ENCODE measurements at regions not wholly inside any gene's neighbourhood (a gene's known extent, or its start where the extent isn't known, plus 50 kb on each side); places are given as distances from the start of the nearest gene placed in this dataset.

DNA sequence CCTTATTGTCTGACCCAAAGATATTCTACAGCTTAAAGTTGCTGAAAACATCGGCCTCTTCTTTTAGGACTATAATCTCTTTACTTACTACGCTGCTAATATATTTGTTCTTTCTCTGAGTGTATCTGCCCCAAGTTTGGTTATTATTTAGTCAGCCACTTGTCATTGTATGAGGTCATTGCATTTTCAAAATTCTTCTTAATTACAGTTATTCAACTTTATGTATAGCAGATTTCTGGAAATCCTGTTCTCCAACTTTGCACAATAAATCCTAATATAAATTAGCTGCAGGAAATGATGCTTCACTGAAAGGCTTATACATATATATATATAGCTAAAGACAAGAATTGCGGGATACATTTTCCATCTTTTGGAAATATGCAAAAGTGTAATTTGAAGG, 88.5 kb upstream of the HIVEP1 start:
- DNase-seq, result no peak

DNA sequence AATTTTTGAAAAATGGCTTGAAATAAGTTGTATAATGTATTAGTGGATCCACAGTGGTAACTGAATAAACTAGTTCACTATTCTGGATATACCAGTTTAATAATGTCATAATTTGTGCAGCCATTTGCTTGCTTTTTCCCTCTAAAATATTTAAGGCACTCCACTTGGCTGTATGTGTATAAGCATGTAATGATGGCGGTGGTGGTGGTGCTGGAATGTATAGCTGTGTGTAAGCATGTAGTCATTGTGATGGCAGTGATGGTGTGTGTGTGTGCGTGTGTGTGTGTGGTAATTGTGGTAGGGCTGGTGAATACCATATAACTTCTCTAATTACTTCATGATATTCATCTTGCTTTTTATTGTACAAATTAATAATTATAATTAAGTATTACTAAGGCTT, 89.2 kb upstream of the HIVEP1 start:
- no peak for DNase-seq

DNA sequence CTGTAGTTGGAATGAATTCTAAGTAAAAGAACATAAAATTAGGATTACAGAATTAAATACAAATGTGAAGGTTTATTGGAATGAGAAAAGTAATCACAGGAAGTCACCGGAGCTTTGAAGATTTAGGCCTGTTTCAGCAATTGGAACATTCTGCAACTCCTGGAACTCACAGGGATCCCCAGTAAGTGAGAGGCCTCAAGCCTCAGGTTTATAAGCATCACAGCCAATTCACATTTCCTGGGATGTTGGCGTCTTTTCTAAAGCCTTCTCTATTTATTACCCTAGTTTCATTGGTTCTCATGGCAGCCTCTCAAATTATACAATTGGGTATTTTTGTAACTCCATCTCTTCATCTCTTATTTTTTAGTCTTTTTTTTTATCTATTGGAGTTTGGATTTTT, 90.4 kb upstream of the HIVEP1 start:
- DNase-seq, result no peak

DNA sequence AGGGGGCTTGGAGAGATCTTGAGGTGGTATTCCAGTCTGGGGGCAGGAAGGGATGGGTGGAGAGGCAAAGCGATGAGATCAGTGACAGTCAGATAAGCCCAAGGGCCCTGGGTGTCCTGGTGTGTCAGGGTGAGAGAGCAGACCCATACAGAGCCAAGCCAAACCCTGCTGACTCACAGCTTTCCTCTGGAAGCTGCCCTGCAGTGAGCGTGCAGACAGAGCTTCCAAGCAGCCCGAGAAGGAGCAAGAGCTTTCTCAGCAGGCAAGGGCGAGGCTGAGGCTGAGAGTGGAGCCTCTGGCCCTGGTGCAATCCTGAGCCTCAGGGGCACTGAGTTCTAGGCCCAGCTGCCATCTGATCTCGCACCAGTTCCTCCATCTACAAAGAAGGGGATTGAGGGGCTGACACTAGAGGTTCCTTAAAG, 91.1 kb upstream of the HIVEP1 start:
- no peak for DNase-seq

DNA sequence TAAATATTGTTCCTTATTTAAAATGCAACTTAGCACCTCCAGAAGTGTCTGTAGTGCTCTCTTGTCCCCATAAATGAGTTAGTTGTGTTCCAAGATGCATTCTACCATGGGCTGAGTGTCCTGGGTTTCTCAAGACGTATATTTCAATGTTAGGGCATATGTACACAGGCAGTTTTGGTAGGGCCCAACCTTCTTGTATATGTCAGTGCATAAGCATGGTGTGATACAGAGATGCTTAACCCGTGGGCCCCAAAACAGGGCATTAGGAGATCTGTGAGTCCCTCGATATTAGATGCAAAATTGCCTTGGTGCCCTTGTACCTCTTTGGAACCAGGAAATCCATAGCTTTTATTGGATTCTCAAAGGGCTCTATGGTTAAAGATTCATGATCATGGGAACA, 91.5 kb upstream of the HIVEP1 start:
- DNase-seq, result no peak

DNA sequence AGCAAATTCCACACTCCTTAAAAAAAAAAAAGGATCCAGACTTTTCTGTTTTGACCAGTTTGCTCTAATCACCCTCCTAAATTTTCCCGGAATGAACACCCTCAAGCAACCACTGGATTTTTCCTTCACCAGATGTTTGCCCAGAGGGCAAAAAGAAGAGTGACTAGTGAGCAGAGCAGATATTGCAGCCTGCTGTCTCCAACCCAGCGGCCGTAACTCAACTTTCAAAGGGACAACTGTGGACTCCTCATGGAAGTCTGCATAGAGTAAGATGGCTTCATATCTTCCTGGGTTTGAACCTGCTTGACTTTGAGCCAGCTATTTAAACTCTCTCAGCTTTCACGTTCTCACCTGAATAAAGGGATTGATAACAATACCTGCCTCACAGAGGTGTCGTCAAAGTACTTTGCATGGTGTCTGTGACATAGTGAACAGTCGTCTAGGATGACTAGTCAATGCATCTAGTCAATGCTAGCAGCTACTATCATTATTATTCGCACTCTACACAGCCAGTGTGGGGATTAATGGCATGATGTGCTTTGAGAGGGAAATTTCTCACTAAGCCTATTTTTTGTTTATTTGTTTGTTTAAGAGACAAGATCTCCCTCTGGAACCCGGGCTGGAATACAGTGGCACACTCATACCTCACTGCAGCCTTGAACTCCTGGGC, 92.2 kb upstream of the HIVEP1 start:
- no peak for DNase-seq

DNA sequence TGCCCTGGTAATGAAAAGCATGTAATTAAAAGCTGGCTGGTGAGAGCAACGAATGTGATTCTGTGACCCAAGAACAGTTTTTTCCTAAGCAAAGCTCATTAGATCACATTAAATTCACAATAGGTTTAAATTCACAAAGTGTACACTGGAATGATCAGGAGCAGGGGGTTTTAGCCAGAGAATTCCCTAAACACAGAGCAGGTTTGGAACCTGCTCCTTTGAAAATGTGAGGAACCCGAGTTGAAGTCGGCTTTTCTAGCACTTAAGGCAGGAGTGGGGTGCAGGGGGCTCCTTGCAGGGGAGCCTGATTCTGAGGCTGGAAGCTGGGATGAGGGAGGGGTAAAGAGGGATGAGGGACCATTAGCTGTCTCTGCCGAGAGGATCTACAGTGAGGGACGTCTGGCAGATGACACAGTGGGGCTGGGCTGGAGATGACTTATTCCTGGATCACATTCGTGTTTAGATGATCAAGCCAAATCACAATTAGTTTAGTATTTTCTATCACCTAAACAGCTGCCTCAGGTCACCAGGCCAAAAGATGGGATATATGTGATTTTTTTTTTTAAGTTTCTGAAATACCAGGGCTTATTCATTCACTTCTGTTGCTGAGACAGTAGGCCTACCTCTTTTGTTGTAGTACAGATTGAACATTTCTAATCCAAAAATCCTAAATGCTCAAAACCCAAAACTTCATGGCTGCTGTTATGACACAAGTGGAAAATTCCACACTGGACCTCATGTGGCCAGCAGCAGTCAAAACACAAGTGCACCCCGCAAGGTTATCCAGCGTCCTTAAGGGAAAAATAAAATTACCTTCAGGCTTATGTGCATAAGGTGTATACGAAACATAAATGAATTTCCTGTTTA, 93.1 kb upstream of the HIVEP1 start:
- no peak for DNase-seq

DNA sequence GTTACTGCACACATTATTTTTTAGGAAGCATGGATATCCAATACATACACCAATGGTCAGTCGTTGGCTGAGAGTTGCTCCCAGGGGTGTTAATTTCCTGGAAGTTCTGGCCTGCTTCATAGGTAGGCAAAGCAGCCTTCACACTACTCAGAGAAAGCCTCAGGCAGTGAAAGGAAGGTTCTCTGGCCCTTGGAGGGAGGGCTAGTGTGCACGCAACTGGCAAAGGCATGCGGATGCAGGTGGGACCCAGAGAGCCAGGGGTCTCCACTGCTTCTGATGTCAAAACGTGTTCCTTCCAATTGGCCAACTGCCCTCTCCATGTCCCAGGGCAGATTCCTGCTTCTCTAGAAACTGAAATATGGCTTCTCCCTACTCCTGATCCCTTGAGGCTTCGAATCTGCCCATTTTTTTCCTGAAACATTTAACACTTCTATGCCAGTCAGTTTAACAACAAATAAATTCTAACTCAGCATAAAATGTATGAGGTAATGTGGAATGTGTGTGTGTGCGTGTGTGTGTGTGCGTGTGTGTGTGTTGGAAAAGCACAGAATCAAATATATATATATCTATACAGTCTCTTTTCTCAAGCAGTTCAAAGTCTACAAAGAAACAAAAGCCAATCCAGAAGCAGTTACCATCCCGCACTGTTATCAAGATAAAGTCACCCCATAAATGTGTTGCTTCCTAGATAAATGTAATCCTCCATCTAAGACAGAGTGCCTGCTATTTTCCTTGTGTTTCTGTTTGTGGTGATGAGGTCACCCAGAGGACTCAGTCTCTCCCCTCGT, 94.0 kb upstream of the HIVEP1 start:
- peak; percentile 1 for DNase-seq

DNA sequence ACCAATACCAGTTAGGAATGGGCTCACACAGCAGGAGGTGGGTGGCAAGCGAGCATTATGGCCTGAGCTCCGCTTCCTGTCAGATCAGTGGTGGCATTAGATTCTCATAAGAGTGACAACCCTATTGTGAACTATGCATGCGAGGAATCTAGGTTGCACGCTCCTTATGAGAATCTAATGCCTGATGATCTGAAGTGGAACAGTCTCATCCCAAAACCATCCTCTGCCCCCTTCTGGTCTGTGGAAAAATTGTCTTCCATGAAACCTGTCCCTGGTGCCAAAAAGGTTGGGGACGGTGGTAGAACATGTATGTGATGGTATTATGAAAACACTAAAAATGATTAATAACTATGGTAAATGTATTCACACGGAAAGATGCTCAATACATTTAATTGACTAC, 99.7 kb upstream of the HIVEP1 start:
- no peak for DNase-seq

DNA sequence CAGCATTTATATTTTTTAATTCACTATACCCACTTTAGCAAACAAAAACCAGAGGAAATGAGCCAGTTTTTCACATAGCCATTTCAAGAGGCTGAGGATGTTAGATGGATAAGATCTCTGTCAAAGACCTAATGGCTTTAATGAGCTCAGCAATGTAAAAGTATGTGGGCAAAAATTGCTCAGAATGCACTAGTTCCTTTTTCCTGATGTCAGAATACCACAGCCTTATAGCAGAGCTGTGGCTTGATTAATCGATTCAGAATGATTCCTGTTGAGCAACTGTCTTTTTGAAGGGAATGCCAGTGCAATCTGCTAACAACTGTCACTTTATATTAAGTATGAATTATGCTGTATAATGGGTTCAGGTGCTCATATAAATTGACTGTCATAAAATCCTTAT, 100.6 kb upstream of the HIVEP1 start:
- DNase-seq, result no peak

DNA sequence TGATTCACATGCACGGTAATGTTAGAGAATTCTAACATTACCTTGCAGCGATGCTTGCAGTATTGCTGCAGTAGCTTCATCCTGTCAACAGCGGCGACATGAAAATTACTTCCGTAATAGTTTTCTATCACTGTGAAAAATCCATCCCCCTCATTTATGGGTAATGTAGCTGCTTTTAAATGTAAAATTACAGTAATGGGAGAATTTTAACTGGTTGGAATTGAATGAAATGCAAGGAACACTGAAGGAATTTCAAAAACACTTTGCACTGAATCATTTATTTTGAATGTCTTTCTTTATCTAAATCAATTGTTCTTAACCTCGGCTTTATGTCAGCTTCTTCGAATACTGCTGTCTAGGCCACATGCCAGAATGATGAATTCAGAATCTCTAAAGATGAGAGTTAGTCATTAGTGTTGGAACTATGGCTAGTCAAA, 102.4 kb upstream of the HIVEP1 start:
- DNase-seq, result no peak

DNA sequence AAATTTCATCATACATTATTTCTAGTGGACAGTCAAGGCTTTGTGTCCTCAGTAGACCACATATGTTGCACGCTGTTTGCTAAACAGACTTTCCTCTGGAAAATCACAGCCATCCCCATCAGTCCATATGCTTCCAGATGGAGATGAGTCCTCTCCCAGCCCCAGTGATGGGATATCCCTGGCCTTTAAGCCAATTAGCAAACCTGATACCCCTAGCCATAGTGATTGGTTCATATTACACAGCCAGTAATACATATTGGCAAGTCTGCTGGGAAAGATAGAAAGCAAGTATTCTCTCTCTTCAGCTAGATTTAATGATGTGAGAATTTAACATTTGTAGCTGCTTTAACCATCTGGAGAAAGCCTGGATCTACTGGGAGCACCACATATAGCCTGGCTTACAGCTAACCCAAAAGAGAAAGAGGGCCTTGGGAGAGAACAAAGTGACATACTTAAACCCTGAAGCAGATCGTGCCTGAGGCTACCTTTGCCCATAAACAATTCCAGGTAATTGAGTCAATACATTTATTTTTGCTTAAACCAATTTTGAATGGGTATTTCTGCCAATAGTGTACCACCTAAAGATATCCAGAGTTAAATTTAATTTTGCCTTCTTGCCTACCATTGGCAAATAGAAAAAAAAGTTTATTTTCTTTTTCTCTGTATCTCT, 103.5 kb upstream of the HIVEP1 start:
- no peak for DNase-seq

DNA sequence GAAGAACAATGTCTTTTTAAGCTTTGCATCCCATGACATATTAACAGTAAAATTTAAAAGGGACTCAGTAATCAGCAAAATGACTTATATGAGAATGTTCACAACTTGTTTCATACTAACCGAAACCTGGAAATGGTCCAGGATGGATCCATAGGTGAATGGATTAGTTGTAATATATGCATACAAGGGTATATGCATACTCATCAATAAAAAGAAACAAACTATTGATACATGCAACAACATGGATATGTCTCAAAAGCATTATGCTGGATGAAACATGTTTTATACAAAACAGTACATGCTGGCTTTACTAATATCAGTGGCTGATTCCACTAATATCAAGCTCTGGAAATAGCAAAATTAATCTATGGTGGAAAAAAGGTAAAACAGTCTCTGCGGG, 108.5 kb upstream of the HIVEP1 start:
- no peak for DNase-seq

DNA sequence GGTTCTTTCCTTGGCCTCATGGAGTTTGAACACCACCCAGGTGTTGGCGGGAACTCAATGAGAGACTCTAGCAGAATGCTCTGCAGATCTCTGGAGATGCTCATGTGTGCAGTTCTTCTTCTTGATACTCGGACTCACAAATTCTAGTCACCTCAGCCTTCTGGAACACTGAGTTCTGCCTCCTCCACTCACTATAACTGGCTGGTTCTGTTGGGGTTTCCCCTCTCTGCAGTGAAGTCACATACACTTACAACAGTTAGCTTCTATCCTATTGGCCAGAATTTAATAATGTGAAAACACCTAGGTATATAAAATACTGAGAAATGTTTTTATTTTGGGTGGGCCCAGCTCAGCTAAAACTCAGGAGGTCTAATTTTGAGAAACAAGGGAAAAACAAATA, 109.6 kb upstream of the HIVEP1 start:
- no peak for DNase-seq

DNA sequence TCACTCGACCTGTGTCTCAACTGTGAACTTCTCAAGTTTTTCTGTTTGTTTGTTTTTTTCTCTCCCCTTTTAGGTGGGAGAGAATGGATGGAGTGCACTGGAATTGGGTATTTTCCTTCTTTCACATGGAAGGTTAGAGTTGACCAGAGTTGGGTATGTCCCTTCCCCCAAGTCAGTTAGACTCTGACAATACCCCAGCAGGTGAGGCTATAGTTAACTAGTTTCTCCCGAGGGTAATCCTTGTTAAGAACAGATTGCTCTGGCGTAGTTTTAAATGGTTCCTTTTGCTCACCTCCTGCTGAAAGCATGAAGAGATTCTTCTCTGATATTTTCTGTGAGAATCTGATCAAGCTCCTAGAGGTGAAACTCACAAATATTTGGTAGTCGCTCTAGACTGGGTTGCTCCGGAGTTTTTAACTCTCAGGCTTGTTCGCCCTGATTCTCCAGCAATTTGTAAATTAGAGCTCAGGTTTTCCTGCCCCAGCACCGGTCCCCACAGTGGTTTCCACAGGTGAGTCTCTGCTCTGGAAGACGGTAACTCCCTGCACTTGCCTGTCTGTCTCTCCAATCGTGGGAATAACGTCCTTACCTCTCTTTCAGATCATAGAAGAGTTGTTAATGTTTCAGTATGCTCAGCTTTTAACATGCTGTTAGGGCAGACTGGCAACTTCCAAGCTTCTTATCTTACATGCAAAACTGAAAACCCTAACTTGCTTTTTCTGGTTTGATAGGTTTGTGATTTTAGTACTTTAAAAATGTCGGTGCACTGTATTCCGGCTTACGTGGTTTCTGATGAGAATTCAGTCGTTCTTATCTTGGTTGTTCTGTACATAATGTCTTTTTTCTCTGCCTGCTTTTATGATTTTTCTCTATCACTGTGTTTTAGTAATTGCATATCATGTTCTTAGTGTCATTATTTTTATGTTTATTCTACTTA, 111.2 kb upstream of the HIVEP1 start:
- DNase-seq, result no peak

DNA sequence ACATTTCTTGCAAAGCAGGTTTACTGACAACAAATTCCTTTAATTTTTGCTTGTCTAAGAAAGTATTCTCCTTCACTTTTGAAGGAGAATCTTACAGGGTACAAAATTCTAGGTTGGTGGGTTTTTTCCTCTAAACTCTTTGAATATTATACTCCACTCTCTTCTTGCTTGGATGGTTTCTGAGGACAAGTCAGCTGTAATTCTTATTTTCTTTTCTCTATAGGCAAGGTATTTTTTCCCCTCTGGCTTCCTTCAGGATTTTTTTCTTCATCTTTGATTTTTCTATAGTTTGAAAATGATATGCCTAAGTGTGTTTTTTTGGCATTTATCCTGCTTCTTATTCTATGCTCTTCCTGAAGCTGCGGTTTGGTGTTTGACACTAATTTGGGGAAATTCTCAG, 112.5 kb upstream of the HIVEP1 start:
- no peak for DNase-seq

DNA sequence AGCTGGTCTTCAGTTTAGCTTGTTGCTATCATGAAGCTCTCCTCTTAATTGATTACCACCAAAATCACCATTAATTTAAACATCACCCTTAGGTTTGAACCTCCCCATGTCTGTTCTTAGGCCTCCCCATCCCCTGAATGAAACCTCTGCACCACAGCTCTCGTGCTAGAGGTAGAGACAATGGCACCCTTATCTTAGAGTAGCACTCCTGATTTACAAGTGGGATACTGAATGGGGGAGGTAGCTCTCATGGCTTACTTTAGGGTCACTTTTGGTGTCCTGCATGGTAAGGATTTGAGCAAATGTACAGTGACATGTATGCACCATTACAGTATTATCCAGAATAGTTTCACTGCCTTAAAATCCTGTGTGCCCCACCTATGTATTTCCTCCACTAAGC, 115.6 kb upstream of the ADTRP start:
- DNase-seq, result no peak

DNA sequence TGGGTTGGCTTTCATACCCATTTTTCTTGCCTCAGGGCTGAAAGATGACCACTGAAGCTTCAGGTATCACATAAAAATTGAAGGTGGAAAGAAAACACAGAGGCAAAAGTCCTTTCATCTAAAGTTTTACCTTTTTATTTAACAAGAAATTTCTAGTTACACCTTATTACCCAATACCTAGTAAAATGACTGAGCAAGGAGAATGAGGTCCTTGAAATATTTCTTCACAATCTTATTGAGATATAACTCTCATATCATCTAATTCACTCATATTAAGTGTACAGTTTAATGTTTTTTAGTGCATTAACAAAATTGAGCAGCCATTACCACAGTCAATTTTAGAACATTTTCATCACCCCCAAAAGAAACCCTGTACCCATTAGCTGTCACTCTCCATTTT, 112.9 kb upstream of the ADTRP start:
- no peak for DNase-seq

DNA sequence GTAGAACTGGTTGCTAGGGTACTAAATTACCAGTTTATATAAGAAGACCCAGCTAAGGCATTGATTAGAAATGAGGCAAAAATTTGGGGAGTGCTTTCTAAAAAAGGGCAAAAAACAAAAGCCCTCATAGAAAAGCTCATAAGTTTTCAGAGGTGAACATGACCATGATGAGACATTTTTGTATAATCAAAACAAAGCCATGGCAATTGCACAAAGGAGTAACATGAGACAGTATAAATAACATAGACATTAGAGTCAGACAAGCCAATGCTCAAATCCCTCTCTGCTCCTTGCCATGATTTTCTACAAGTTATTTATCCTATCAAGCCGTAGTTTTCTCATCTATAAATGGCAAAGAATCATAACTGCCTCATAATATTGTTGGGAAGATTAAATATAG, 112.2 kb upstream of the ADTRP start:
- DNase-seq, result no peak

DNA sequence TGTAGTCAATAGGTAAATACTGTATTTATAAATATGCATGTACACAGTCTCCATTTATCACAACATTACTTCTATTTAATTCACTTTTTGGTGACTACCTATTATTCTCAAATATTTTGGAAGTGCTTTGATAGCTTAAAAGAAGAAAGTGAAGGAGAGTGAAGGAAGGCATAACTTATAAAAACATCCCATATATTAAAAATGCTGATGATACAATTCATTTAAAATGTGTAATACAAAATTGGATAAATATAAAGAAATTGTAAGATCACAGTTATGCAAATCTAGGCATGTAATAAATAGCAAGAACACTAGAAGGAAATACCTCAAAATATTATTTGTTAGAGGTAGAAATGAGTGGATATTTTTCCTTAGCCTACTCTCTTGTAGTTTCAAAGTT, 111.6 kb upstream of the ADTRP start:
- no peak for DNase-seq

DNA sequence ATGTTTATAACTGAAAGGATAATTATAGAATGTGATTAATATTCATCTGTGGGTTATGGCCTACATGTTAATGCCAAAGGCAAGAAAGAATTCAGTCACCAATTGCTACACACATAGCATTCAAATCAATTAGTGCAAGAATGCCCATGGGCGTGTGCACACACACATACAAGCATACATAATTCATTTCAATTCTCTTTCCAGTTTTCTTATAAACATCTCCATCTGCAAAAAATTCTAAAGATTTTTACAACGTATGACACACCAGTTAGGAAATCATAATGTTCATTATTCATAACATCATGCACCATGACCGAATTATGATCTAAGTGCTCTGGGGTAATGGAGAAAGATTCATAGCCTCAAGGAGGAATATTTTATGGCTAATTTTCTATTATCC, 111.0 kb upstream of the ADTRP start:
- no peak for DNase-seq

DNA sequence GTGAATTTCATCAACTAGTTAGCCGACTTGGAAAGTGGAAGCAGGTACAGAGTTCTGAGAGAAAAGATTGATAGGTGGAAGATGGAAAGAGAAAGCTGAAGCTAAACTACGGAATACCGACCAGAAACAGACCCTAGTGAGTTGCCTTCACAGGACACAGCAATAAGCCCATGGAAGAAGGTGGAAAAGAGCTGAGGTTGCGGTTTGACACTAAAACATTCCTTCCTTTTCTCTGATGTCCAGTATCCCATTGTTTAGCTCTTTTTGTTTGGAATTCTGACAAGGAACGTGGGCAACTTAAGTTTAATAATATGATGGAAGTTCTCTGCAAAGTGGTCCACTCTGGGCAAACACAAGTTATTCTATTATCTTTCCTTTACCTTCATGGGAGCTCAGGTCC, 110.1 kb upstream of the ADTRP start:
- no peak for DNase-seq
